GM18909 (cell line): ENCODE measurements at regions not wholly inside any gene's neighbourhood (a gene's known extent, or its start where the extent isn't known, plus 50 kb on each side); places are given as distances from the start of the nearest gene placed in this dataset.

ENCODE experiments used
- ATAC-seq: cut with Tn5 transposase; IDR thresholded peaks from one replicate; pipeline ENCODE4 v1.9.1; 2021; ENCODE audit warnings: mild to moderate bottlenecking; ENCODE audit not compliant: unreplicated experiment, poor library complexity

- ATAC-seq = peak; percentile 94
Observed at GRCh38 chr6:109236115-109237076, 141.1 kb downstream of the CEP57L1 start.

DNA sequence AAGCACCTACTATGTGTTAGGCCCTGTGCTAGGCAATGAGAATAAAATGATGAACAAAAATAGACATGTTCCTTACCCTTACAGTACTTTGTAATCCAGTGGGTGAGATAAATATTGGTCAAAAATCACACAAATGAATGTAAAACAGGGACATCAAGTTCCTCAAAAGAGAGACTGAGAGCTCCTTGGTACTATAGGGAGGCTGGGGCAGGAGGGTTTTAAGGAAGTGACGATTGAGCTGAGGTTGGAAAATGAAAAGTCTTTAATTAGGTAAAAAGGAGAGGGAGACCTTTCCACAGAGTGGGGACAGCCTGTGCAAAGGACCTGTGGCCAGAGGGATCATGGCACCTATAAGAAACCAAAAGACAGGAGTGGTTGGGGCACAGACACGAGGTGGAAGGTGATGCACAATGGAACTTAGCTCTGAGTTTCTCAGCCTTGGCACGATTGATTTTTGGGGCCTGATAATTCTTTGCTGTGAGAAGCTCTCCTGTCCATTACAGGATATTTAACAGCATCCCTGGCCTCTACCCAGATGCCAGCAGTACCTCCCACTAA lies 140.3 kb downstream of the CEP57L1 start:
- ATAC-seq = no peak

DNA sequence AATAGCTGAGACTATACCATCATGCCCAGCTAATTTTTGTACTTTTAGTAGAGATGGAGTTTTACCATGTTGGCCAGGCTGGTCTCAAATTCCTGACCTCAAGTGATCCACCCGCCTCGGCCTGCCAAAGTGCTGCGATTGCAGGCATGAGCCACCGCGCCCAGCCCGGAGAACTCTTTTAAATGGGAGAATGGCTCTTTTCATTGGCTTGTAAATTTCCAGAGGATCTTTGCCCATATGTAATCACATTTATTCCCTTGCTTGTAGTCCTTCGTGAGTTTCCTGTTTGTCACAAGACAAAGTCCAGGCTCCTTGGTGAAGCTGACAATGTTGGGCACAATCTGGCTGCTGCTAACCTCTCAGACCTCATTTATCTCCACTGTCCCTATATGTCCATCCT lies 135.1 kb downstream of the CEP57L1 start:
- ATAC-seq = no peak

DNA sequence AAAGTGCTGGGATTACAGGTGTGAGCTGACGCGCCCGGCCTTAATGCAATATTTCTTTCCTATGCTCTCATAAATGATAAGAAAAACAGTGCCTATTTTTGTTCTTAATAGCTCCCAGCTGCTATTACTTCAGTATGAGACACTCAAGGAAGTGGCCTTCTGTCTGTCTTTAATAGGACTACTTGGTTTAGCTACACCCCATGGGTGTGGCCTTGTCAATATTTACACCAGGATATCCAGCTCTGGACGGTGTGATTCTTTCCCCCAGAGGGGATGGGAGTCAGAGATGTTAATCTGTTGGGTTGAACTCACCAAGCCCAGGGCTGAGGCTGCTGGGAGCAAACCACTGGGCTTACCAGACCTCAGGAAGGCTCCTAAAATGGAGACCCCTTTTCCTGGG lies 134.2 kb downstream of the CEP57L1 start:
- no peak for ATAC-seq

DNA sequence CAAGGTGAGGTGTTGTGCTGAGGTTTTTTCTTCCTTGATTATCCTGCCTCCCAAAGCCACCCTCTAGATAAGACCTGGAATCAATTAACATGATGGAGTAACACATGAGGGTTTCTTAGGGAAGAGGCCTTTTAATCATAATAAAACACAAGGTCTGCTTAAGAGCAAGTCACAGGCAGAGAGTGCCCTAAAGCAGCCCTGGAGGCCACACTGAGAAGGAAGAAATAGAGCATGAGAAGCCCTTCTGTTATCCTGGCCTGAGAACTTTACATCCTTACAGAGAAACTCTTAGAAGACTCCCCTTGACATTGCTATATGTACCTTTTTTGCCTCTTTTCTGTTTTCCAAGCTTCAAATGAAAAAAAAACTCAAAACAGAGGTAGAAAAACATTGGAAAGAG lies 132.3 kb downstream of the CEP57L1 start:
- no peak for ATAC-seq

- no peak for ATAC-seq
Observed at GRCh38 chr6:109226353-109226752, 131.0 kb downstream of the CEP57L1 start.

DNA sequence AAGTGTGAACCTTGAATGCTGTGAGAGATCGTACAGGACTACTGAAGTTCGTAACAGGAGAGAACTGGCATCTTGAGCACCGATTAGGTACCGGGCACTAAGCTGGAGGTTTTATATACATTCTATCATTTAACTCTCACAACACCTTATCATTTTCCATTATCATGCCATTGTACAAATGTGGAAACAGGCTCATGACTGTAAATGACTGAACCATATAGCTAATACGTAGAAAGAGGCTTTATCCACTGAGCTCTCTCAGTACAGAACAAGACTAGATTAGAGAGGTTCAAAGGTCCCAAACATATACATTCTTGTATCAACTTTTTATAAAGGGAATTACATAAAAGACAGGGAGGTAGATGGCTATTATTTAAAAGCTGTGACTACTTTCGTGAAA lies 130.6 kb downstream of the CEP57L1 start:
- no peak for ATAC-seq

DNA sequence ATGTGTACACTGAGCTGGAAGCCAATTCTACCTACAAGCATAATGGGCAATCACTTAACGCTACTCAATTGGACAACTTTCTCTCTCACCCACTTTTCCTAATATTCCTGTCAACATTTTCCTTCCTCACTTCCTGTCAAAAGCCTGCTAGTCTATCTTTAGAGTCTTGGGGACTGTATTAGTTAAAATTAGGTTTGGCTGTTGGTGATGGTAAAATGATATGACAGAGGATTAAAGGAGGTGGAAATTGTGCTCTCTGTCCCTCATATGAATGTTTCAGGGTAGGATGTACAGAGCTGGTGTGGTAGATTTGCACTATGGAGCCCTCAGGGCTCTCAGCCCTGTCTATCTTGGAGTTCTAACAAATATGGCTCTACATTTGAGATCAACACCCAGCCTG lies 129.7 kb downstream of the CEP57L1 start:
- ATAC-seq = no peak

- ATAC-seq = no peak
Observed at GRCh38 chr6:109224107-109224875, 129.0 kb downstream of the CEP57L1 start.

GRCh38 chr6:109222848-109223247 lies 127.5 kb downstream of the CEP57L1 start:
- ATAC-seq = no peak

DNA sequence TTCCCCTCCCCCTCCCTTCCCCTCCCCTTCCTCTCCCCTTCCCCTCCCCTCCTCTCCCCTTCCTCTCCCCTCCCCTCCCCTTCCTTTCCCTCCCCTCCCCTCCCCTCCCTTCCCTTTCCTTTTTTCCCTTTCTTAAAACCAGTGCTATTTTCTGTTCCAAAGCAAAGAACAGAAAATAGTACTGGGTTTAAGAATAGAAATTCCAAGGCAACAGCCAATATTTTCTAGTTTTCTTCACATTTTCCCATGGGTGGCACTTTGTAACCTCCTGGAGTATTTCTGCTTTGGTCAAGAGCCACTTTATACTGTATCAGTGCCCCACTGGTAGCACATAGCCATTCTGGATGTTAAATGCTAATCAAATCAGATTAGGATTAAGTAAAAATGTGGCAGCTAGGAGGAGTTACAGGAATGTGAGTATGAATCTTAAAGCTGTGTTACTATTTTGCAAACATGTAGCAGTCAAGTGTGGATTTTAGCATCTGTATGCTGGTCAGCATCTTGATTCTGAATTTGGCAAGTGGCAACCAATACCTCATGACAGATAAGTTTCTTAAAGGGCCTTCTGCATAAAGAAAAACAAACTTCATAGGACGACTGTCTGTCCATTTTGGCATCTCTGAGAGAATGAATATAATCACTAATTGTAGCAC lies 126.4 kb downstream of the CEP57L1 start:
- ATAC-seq = no peak
